Muscle layer of duodenum (tissue), 2 donors: ENCODE measurements at regions not wholly inside any gene's neighbourhood (a gene's known extent, or its start where the extent isn't known, plus 50 kb on each side); places are given as distances from the start of the nearest gene placed in this dataset.
"Not testable (repeated sequence)": the region's sequence is repeated elsewhere in the genome, so short reads cannot be mapped to it uniquely, and the experiment has no call there.

ENCODE experiments used
- H3K27ac ChIP-seq: one replicate; pipeline ENCODE4 v1.7.0; 2013; ENCODE audit warnings: mild to moderate bottlenecking, low read length
- H3K27me3 ChIP-seq: one replicate; pipeline ENCODE4 v1.7.0; 2013; ENCODE audit warnings: low read depth, mild to moderate bottlenecking, control low read depth, low read length
- H3K36me3 ChIP-seq, 2 donors: one replicate each; pipeline ENCODE4 v1.7.0; 2013; ENCODE audit warnings: low read length in 2 of 2, control low read depth in 1 of 2, mild to moderate bottlenecking in 1 of 2; ENCODE audit not compliant: insufficient read depth in 2 of 2, control insufficient read depth in 1 of 2
- H3K4me1 ChIP-seq, 2 donors: one replicate each; pipeline ENCODE4 v1.7.0; 2013; ENCODE audit warnings: low read length in 2 of 2, mild to moderate bottlenecking in 2 of 2, control low read depth in 1 of 2, moderate library complexity in 1 of 2; ENCODE audit not compliant: insufficient read depth in 2 of 2, control insufficient read depth in 1 of 2
- H3K4me3 ChIP-seq, 2 donors: one replicate each; pipeline ENCODE4 v1.7.0; 2013; ENCODE audit warnings: low read length in 2 of 2, low read depth in 1 of 2, mild to moderate bottlenecking in 1 of 2
- H3K9me3 ChIP-seq, 2 donors: one replicate each; pipeline ENCODE4 v1.7.0; 2013; ENCODE audit warnings: low read length in 2 of 2, control low read depth in 1 of 2, mild to moderate bottlenecking in 1 of 2; ENCODE audit not compliant: control insufficient read depth in 1 of 2
- donor health status: healthy.

DNA sequence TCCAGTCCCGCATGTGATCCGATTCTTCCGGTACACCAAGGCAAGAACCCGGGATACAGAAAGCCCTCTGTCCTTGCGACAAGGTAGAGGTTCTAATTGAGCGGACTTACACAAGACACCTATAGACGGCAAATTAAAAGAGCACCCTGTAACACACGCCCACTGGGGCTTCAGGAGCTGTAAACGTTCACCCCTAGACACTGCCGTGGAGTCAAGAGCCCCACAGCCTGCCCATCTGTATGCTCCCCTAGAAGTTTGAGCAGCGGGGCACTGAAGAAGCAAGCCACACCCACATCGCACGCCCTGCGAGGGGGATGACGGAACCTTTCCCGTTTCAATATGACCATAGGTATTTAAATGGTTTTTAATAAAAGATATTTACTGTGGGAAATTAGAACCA lies 696.3 kb upstream of the MMS22L start:
- H3K27me3 ChIP-seq, H3K4me3 ChIP-seq, H3K4me1 ChIP-seq, H3K9me3 ChIP-seq, H3K36me3 ChIP-seq, H3K27ac ChIP-seq: not testable (repeated sequence)

- Histone ChIP-seq H3K4me3 (no peak overlapping the region), H3K27me3 (no peaks in the 10 kb centered on the region), H3K4me1 (no peaks in the 10 kb centered on the region), H3K9me3 (no peaks in the 10 kb centered on the region), H3K36me3 (no peaks in the 10 kb centered on the region), H3K27ac (no peak overlapping the region)
These were observed 706.4 kb upstream of the MMS22L start for GRCh38 chr6:97989451-97989850.

- no peaks in the 10 kb centered on the region for H3K36me3 ChIP-seq
- H3K27ac ChIP-seq = no peak overlapping the region
- no peak overlapping the region for H3K4me3 ChIP-seq
- no peaks in the 10 kb centered on the region for H3K27me3 ChIP-seq
- no peaks in the 10 kb centered on the region for H3K4me1 ChIP-seq
- H3K9me3 ChIP-seq = no peaks in the 10 kb centered on the region
These were observed 712.1 kb upstream of the MMS22L start for GRCh38 chr6:97995158-97995557.

- H3K27ac ChIP-seq = no peak overlapping the region
These were observed 719.7 kb upstream of the MMS22L start for GRCh38 chr6:98002678-98003077.

GRCh38 chr6:98014442-98015201 lies 731.6 kb upstream of the MMS22L start:
- no peaks in the 10 kb centered on the region for H3K36me3 ChIP-seq
- H3K9me3 ChIP-seq = no peaks in the 10 kb centered on the region

More at GRCh38 chr6:98002678-98003077, 719.7 kb upstream of the MMS22L start:
- Histone ChIP-seq H3K36me3 (no peaks in the 10 kb centered on the region), H3K4me1 (no peaks in the 10 kb centered on the region), H3K9me3 (no peaks in the 10 kb centered on the region), H3K4me3 (no peak overlapping the region), H3K27me3 (no peaks in the 10 kb centered on the region)

GRCh38 chr6:98016565-98016964 lies 733.5 kb upstream of the MMS22L start:
- H3K27ac ChIP-seq = no peak overlapping the region
- no peaks in the 10 kb centered on the region for H3K9me3 ChIP-seq
- H3K27me3 ChIP-seq = no peaks in the 10 kb centered on the region
- H3K4me3 ChIP-seq = no peak overlapping the region
- no peaks in the 10 kb centered on the region for H3K4me1 ChIP-seq
- no peaks in the 10 kb centered on the region for H3K36me3 ChIP-seq

More at GRCh38 chr6:98014442-98015201, 731.6 kb upstream of the MMS22L start:
- H3K4me1 ChIP-seq = no peaks in the 10 kb centered on the region
- H3K4me3 ChIP-seq = no peak overlapping the region
- H3K27me3 ChIP-seq = no peaks in the 10 kb centered on the region
- no peak overlapping the region for H3K27ac ChIP-seq

DNA sequence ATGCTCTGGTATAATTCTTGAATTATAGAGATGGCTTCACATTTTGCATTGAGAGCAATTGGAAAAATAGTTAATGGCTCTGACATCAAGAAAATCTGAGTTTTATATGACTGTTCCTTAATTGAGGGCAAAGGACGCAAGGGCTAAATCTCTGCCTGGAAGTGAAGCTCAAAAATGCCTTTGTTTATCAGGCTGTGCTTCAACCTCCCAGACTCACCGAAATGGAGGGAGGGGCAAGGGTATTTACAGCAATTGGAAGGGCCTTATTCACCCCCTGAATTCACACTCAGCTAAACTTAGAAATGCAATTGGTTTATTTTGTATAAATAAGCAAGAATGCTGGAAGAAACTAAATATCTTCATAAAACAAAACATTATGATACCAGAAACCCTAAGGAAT lies 737.2 kb upstream of the MMS22L start:
- Histone ChIP-seq H3K4me1 (no peaks in the 10 kb centered on the region), H3K27me3 (no peaks in the 10 kb centered on the region), H3K36me3 (no peaks in the 10 kb centered on the region), H3K4me3 (no peak overlapping the region), H3K27ac (no peak overlapping the region), H3K9me3 (no peaks in the 10 kb centered on the region)

- Histone ChIP-seq H3K36me3 (no peaks in the 10 kb centered on the region), H3K4me1 (no peaks in the 10 kb centered on the region), H3K4me3 (no peak overlapping the region), H3K27ac (no peak overlapping the region), H3K9me3 (no peaks in the 10 kb centered on the region), H3K27me3 (no peaks in the 10 kb centered on the region)
These were observed 741.3 kb upstream of the MMS22L start for GRCh38 chr6:98024359-98024758.

GRCh38 chr6:98027898-98028297 lies 744.9 kb upstream of the MMS22L start:
- H3K4me1 ChIP-seq = no peaks in the 10 kb centered on the region
- no peak overlapping the region for H3K27ac ChIP-seq
- no peaks in the 10 kb centered on the region for H3K27me3 ChIP-seq
- H3K4me3 ChIP-seq = no peak overlapping the region
- H3K9me3 ChIP-seq = no peaks in the 10 kb centered on the region
- no peaks in the 10 kb centered on the region for H3K36me3 ChIP-seq

- Histone ChIP-seq H3K27ac (no peak overlapping the region), H3K27me3 (no peaks in the 10 kb centered on the region), H3K4me1 (no peaks in the 10 kb centered on the region), H3K4me3 (no peak overlapping the region), H3K36me3 (no peaks in the 10 kb centered on the region), H3K9me3 (no peaks in the 10 kb centered on the region)
These were observed 750.6 kb upstream of the MMS22L start for GRCh38 chr6:98033617-98034016.

DNA sequence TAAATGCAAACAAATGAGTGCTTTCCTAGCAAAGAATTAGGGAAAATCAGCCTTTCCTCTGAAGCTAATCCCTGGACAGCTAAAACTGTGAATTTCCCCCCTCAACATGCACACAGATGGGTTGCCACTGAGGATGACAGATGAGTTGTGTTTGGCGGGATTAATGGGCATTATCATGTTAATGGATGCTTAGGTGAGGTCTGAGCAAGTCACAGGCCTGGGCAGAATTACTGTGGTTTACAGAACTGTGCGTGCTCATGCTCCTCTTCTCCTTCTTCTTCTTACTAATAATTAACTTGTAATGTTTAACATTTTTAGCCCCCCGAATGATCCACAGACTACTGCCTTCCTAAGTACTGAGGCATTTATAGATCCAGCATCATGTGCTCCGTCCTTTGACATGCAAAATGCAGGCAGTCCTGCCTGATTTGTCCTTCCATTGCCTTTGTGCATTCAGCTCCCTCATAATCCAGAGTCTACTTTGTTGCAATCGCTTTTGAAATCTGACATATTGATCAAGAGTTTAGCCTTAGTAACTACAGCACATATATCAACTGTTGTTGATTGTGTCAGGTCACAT lies 753.4 kb upstream of the MMS22L start:
- Histone ChIP-seq H3K36me3 (no peaks in the 10 kb centered on the region), H3K27me3 (no peaks in the 10 kb centered on the region), H3K4me3 (no peak overlapping the region), H3K4me1 (no peaks in the 10 kb centered on the region), H3K27ac (no peak overlapping the region), H3K9me3 (no peaks in the 10 kb centered on the region)

GRCh38 chr6:98037571-98037970 lies 754.6 kb upstream of the MMS22L start:
- H3K36me3 ChIP-seq = no peaks in the 10 kb centered on the region
- H3K9me3 ChIP-seq = no peaks in the 10 kb centered on the region
- no peaks in the 10 kb centered on the region for H3K27me3 ChIP-seq
- no peaks in the 10 kb centered on the region for H3K4me1 ChIP-seq
- no peak overlapping the region for H3K27ac ChIP-seq
- H3K4me3 ChIP-seq = no peak overlapping the region
